ENCODE measurements at regions not wholly inside any gene's neighbourhood (a gene's known extent, or its start where the extent isn't known, plus 50 kb on each side); places are given as distances from the start of the nearest gene placed in this dataset.
"Not testable (repeated sequence)": the region's sequence is repeated elsewhere in the genome, so short reads cannot be mapped to it uniquely, and the experiment has no call there.

GRCh38 chr1:223992456-223993246, 121.3 kb upstream of the FBXO28 start:
- peak; percentile 97 for TF ChIP-seq POLR2AphosphoS5 (IDR thresholded peaks at IDR 0.05)
- TF ChIP-seq POLR2A (IDR thresholded peaks at IDR 0.05), result peak; percentile 83 to 90
- peak in 1 of 4 experiments; percentile 6 for TF ChIP-seq CTCF (IDR thresholded peaks at IDR 0.05)
- H3K36me3 ChIP-seq, H3K9me3 ChIP-seq, H3K27me3 ChIP-seq: not testable (repeated sequence)
- WGBS, 2 donors (ENCODE audit: low coverage in 1 of 2), result no CpG with 5 or more reads among the region's 70 CpGs
- H3K27ac ChIP-seq, result peak overlapping the region; percentile 84 to 89 (median 86)
- peak overlapping the region; percentile 66 to 95 for H3K4me3 ChIP-seq
- H3K4me1 ChIP-seq, result peaks cover 0 to 11% (median 0%) of the 10 kb centered on the region in 3 donors
- peak; percentile 100 for ATAC-seq

- not testable (repeated sequence) for H3K27me3 ChIP-seq, ATAC-seq, H3K9me3 ChIP-seq, H3K27ac ChIP-seq, H3K4me3 ChIP-seq, H3K36me3 ChIP-seq
- H3K4me1 ChIP-seq, result peaks cover 0 to 11% (median 0%) of the 10 kb centered on the region in 3 donors
- 91 to 100% methylated on average over 2 to 8 of the region's 10 CpGs for WGBS, 2 donors (ENCODE audit: low coverage in 1 of 2)
Measured at GRCh38 chr1:223991297-223991857, 122.5 kb upstream of the FBXO28 start.

- not testable (repeated sequence) for H3K27me3 ChIP-seq, ATAC-seq, H3K9me3 ChIP-seq, H3K4me3 ChIP-seq, H3K4me1 ChIP-seq, H3K27ac ChIP-seq
- WGBS, 2 donors (ENCODE audit: low coverage in 1 of 2), result 82% methylated on average over 3 of the region's 4 CpGs; no CpG with 5 or more reads in 1 of the 2 donors
- H3K36me3 ChIP-seq, result peaks cover 0 to 26% of the 10 kb centered on the region in 2 donors
Measured at GRCh38 chr1:223961985-223962384, 116.2 kb upstream of the TP53BP2 start.

GRCh38 chr1:223952801-223953200, 107.1 kb upstream of the TP53BP2 start:
- WGBS, 2 donors (ENCODE audit: low coverage in 1 of 2), result 80% methylated on average over 1 of the region's 2 CpGs; no CpG with 5 or more reads in 1 of the 2 donors
- peaks cover 0 to 21% of the 10 kb centered on the region in 2 donors for H3K36me3 ChIP-seq
- not testable (repeated sequence) for H3K27me3 ChIP-seq, ATAC-seq, H3K9me3 ChIP-seq, H3K27ac ChIP-seq, H3K4me3 ChIP-seq, H3K4me1 ChIP-seq

- not testable (repeated sequence) for H3K4me1 ChIP-seq, H3K27me3 ChIP-seq, H3K9me3 ChIP-seq, H3K4me3 ChIP-seq, H3K27ac ChIP-seq, ATAC-seq
- peaks cover 0 to 21% of the 10 kb centered on the region in 2 donors for H3K36me3 ChIP-seq
- WGBS, 2 donors (ENCODE audit: low coverage in 1 of 2), result 92 to 93% methylated on average over 7 to 10 of the region's 14 CpGs
Measured at GRCh38 chr1:223951551-223951950, 105.8 kb upstream of the TP53BP2 start.

GRCh38 chr1:223949944-223950343, 104.2 kb upstream of the TP53BP2 start:
- H3K27ac ChIP-seq, H3K4me3 ChIP-seq, H3K9me3 ChIP-seq, H3K27me3 ChIP-seq, H3K4me1 ChIP-seq, ATAC-seq: not testable (repeated sequence)
- peaks cover 0 to 21% of the 10 kb centered on the region in 2 donors for H3K36me3 ChIP-seq
- no CpG with 5 or more reads among the region's 10 CpGs for WGBS, 2 donors (ENCODE audit: low coverage in 1 of 2)

GRCh38 chr1:223948041-223948440, 102.3 kb upstream of the TP53BP2 start:
- not testable (repeated sequence) for H3K9me3 ChIP-seq, H3K4me1 ChIP-seq, ATAC-seq, H3K4me3 ChIP-seq, H3K27ac ChIP-seq, H3K27me3 ChIP-seq
- H3K36me3 ChIP-seq, result peaks cover 0 to 16% of the 10 kb centered on the region in 2 donors
- no CpG with 5 or more reads among the region's 12 CpGs for WGBS, 2 donors (ENCODE audit: low coverage in 1 of 2)

GRCh38 chr1:223936592-223936991, 90.8 kb upstream of the TP53BP2 start:
- not testable (repeated sequence) for H3K4me1 ChIP-seq, H3K9me3 ChIP-seq, ATAC-seq, H3K4me3 ChIP-seq, H3K27me3 ChIP-seq, H3K36me3 ChIP-seq, H3K27ac ChIP-seq
- WGBS, 2 donors (ENCODE audit: low coverage in 1 of 2), result 82 to 86% methylated on average over 1 to 2 of the region's 2 CpGs

GRCh38 chr1:223931476-223931875, 85.7 kb upstream of the TP53BP2 start:
- H3K27me3 ChIP-seq, ATAC-seq, H3K4me3 ChIP-seq, H3K9me3 ChIP-seq, H3K4me1 ChIP-seq, H3K27ac ChIP-seq, H3K36me3 ChIP-seq: not testable (repeated sequence)
- 50% methylated on average over 1 of the region's 1 CpG; no CpG with 5 or more reads in 1 of the 2 donors for WGBS, 2 donors (ENCODE audit: low coverage in 1 of 2)
